ENCODE measurements at regions not wholly inside any gene's neighbourhood (a gene's known extent, or its start where the extent isn't known, plus 50 kb on each side); places are given as distances from the start of the nearest gene placed in this dataset.

GRCh38 chr11:110951037-110951949 lies 239.1 kb upstream of the ARHGAP20 start:
- DNase-seq (ENCODE audit: low spot score in 2 of 2) (no peak), ATAC-seq (peak in 1 of 2 donors; percentile 33)
- no peak overlapping the region for H3K27ac Mint-ChIP-seq
- H3K9me3 Mint-ChIP-seq: peaks cover 0 to 9% of the 10 kb centered on the region in 2 donors
- H3K36me3 Mint-ChIP-seq: no peaks in the 10 kb centered on the region

- DNase-seq (ENCODE audit: low spot score in 2 of 2) (no peak), ATAC-seq (no peak)
- H3K27ac Mint-ChIP-seq: no peak overlapping the region
- no peaks in the 10 kb centered on the region for H3K36me3 Mint-ChIP-seq
- peaks cover 0 to 9% of the 10 kb centered on the region in 2 donors for H3K9me3 Mint-ChIP-seq
These were observed 235.9 kb upstream of the ARHGAP20 start for GRCh38 chr11:110948112-110948511.

GRCh38 chr11:110947096-110947495 lies 234.9 kb upstream of the ARHGAP20 start:
- no peak overlapping the region for H3K27ac Mint-ChIP-seq
- H3K36me3 Mint-ChIP-seq: no peaks in the 10 kb centered on the region
- H3K9me3 Mint-ChIP-seq: peaks cover 0 to 9% of the 10 kb centered on the region in 2 donors
- DNase-seq (ENCODE audit: low spot score in 2 of 2) (no peak), ATAC-seq (no peak)

- ATAC-seq (no peak), DNase-seq (ENCODE audit: low spot score in 2 of 2) (no peak)
- Mint-ChIP-seq H3K36me3 (no peaks in the 10 kb centered on the region), H3K9me3 (no peaks in the 10 kb centered on the region), H3K27ac (no peak overlapping the region)
These were observed 227.2 kb upstream of the ARHGAP20 start for GRCh38 chr11:110939471-110939870.

GRCh38 chr11:110935018-110935640 lies 222.9 kb upstream of the ARHGAP20 start:
- DNase-seq (ENCODE audit: low spot score in 2 of 2): no peak
- no peaks in the 10 kb centered on the region for H3K9me3 Mint-ChIP-seq
- no peaks in the 10 kb centered on the region for H3K36me3 Mint-ChIP-seq
- H3K27ac Mint-ChIP-seq: no peak overlapping the region
- ATAC-seq: no peak

- H3K27ac Mint-ChIP-seq: no peak overlapping the region
- H3K9me3 Mint-ChIP-seq: no peaks in the 10 kb centered on the region
- no peak for ATAC-seq
- DNase-seq (ENCODE audit: low spot score in 2 of 2): no peak
- H3K36me3 Mint-ChIP-seq: no peaks in the 10 kb centered on the region
These were observed 216.9 kb upstream of the ARHGAP20 start for GRCh38 chr11:110929129-110929528.

- Mint-ChIP-seq H3K9me3 (no peaks in the 10 kb centered on the region), H3K27ac (no peak overlapping the region), H3K36me3 (no peaks in the 10 kb centered on the region)
- no peak for ATAC-seq
- no peak for DNase-seq (ENCODE audit: low spot score in 2 of 2)
These were observed 216.2 kb upstream of the ARHGAP20 start for GRCh38 chr11:110928391-110928790.

- peaks cover 6 to 12% of the 10 kb centered on the region in 2 donors for H3K9me3 Mint-ChIP-seq
- DNase-seq (ENCODE audit: low spot score in 2 of 2) (no peak), ATAC-seq (no peak)
- H3K27ac Mint-ChIP-seq: no peak overlapping the region
- peaks cover 0 to 6% of the 10 kb centered on the region in 2 donors for H3K36me3 Mint-ChIP-seq
These were observed 209.7 kb upstream of the ARHGAP20 start for GRCh38 chr11:110921742-110922521.

GRCh38 chr11:110919241-110919922 lies 207.1 kb upstream of the ARHGAP20 start:
- Mint-ChIP-seq H3K27ac (no peak overlapping the region), H3K36me3 (peaks cover 0 to 6% of the 10 kb centered on the region in 2 donors), H3K9me3 (peaks cover 6 to 12% of the 10 kb centered on the region in 2 donors)
- DNase-seq (ENCODE audit: low spot score in 2 of 2): no peak
- no peak for ATAC-seq

GRCh38 chr11:110918351-110918750 lies 206.1 kb upstream of the ARHGAP20 start:
- DNase-seq (ENCODE audit: low spot score in 2 of 2) (no peak), ATAC-seq (no peak)
- H3K9me3 Mint-ChIP-seq: peaks cover 6 to 17% of the 10 kb centered on the region in 2 donors
- no peak overlapping the region for H3K27ac Mint-ChIP-seq
- H3K36me3 Mint-ChIP-seq: peaks cover 0 to 6% of the 10 kb centered on the region in 2 donors

GRCh38 chr11:110912437-110912836 lies 200.2 kb upstream of the ARHGAP20 start:
- H3K27ac Mint-ChIP-seq: no peak overlapping the region
- H3K36me3 Mint-ChIP-seq: peaks cover 0 to 2% of the 10 kb centered on the region in 2 donors
- H3K9me3 Mint-ChIP-seq: peaks cover 2 to 12% of the 10 kb centered on the region in 2 donors
- DNase-seq (ENCODE audit: low spot score in 2 of 2) (no peak), ATAC-seq (no peak)

- Mint-ChIP-seq H3K36me3 (peaks cover 0 to 5% of the 10 kb centered on the region in 2 donors), H3K27ac (no peak overlapping the region), H3K9me3 (peaks cover 7 to 15% of the 10 kb centered on the region in 2 donors)
- no peak for DNase-seq (ENCODE audit: low spot score in 2 of 2)
- ATAC-seq: no peak
These were observed 198.1 kb upstream of the ARHGAP20 start for GRCh38 chr11:110910384-110910783.

GRCh38 chr11:110909336-110909735 lies 197.1 kb upstream of the ARHGAP20 start:
- ATAC-seq (no peak), DNase-seq (ENCODE audit: low spot score in 2 of 2) (no peak)
- Mint-ChIP-seq H3K27ac (no peak overlapping the region), H3K9me3 (peaks cover 7 to 15% of the 10 kb centered on the region in 2 donors), H3K36me3 (peaks cover 0 to 5% of the 10 kb centered on the region in 2 donors)

- Mint-ChIP-seq H3K36me3 (peaks cover 0 to 5% of the 10 kb centered on the region in 2 donors), H3K27ac (peak overlapping the region; percentile 71 to 78), H3K9me3 (peaks cover 7 to 10% of the 10 kb centered on the region in 2 donors)
- DNase-seq (ENCODE audit: low spot score in 2 of 2) (no peak), ATAC-seq (peak; percentile 50 to 78)
These were observed 196.3 kb upstream of the ARHGAP20 start for GRCh38 chr11:110908401-110909105.

- Mint-ChIP-seq H3K36me3 (peaks cover 0 to 5% of the 10 kb centered on the region in 2 donors), H3K9me3 (peaks cover 7 to 10% of the 10 kb centered on the region in 2 donors), H3K27ac (peak overlapping the region; percentile 71 to 90)
- ATAC-seq: peak; percentile 80 to 83
- no peak for DNase-seq (ENCODE audit: low spot score in 2 of 2)
These were observed 195.4 kb upstream of the ARHGAP20 start for GRCh38 chr11:110907629-110908028.

GRCh38 chr11:110903830-110904229 lies 191.6 kb upstream of the ARHGAP20 start:
- H3K36me3 Mint-ChIP-seq: peaks cover 0 to 5% of the 10 kb centered on the region in 2 donors
- H3K9me3 Mint-ChIP-seq: peaks cover 7 to 10% of the 10 kb centered on the region in 2 donors
- DNase-seq (ENCODE audit: low spot score in 2 of 2) (no peak), ATAC-seq (no peak)
- H3K27ac Mint-ChIP-seq: no peak overlapping the region
